ENCODE measurements at regions not wholly inside any gene's neighbourhood (a gene's known extent, or its start where the extent isn't known, plus 50 kb on each side); places are given as distances from the start of the nearest gene placed in this dataset.

DNA sequence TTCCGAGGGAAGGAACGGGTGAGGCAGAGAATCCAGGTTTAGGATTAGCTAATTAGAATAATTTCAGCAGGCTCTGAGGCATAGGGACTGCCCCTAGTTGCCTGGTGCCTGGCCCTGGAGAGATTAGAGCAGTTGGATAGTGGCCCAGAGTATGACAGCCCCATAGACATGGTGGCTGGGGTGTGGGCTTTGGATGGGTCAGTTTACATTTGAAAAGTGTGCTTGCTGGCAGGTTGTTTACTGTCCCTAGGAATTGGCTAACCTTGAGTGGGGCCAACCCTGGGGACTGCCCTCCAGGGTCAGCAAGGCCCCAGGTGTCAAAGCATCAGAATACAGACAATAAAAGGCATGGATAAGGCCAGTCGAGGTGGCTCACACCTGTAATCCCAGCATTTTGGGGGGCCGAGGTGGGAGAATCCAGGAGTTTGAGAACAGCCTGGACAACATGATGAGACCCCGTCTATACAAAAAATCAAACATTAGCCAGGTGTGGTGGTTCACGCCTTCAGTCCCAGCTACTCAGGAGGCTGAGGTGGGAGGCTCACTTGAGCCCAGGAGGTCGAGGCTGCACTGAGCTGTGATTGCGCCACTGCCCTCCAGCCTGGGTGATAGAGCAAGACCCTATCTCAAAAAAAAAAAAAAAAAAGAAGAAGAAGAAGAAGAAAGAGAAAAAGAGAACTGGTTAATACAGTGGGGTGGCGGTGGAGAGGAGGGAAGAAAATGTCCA, 182.3 kb upstream of the PWP1 start:
- Histone ChIP-seq H3K4me3 (ENCODE audit: insufficient read depth, low read length, poor library complexity, severe bottlenecking) (no peak overlapping the region), H2AFZ (ENCODE audit: low read depth, low read length, severe bottlenecking) (no peak overlapping the region), H3K9me3 (ENCODE audit: insufficient read depth, low read length) (no peaks in the 10 kb centered on the region), H3K9me2 (replicated peaks; ENCODE audit: insufficient read depth, low read length) (no peaks in the 10 kb centered on the region), H3K27ac (ENCODE audit: low read depth, low read length) (no peak overlapping the region), H3K4me2 (ENCODE audit: low read depth, low read length, poor library complexity, severe bottlenecking) (no peak overlapping the region), H3K9ac (ENCODE audit: low read length) (no peak overlapping the region), H3K27me3 (ENCODE audit: low read length) (no peaks in the 10 kb centered on the region), H3K36me3 (ENCODE audit: low read length) (no peaks in the 10 kb centered on the region), H4K20me1 (ENCODE audit: low read depth, low read length) (no peaks in the 10 kb centered on the region), H3F3A (ENCODE audit: insufficient read depth) (no peaks in the 10 kb centered on the region), H3K79me2 (ENCODE audit: insufficient read depth, low read length) (no peaks in the 10 kb centered on the region)
- TF ChIP-seq EZH2phosphoT487 (conservative IDR thresholded peaks at IDR 0.05; ENCODE audit: low read length) (no peak), CTCF (IDR thresholded peaks at IDR 0.05; ENCODE audit: insufficient read depth, low read length, poor library complexity, severe bottlenecking) (no peak)

- no peaks in the 10 kb centered on the region for H3K36me3 ChIP-seq (ENCODE audit: low read length)
- no peaks in the 10 kb centered on the region for H3K27me3 ChIP-seq (ENCODE audit: low read length)
- H3K9me2 ChIP-seq (replicated peaks; ENCODE audit: insufficient read depth, low read length) = no peaks in the 10 kb centered on the region
- H3K4me2 ChIP-seq (ENCODE audit: low read depth, low read length, poor library complexity, severe bottlenecking) = no peak overlapping the region
- TF ChIP-seq EZH2phosphoT487 (conservative IDR thresholded peaks at IDR 0.05; ENCODE audit: low read length) = no peak
- TF ChIP-seq CTCF (IDR thresholded peaks at IDR 0.05; ENCODE audit: insufficient read depth, low read length, poor library complexity, severe bottlenecking) = no peak
- no peak overlapping the region for H3K27ac ChIP-seq (ENCODE audit: low read depth, low read length)
- no peaks in the 10 kb centered on the region for H3K9me3 ChIP-seq (ENCODE audit: insufficient read depth, low read length)
- H2AFZ ChIP-seq (ENCODE audit: low read depth, low read length, severe bottlenecking) = no peak overlapping the region
- no peaks in the 10 kb centered on the region for H3K79me2 ChIP-seq (ENCODE audit: insufficient read depth, low read length)
- H3K9ac ChIP-seq (ENCODE audit: low read length) = no peak overlapping the region
- H3K4me3 ChIP-seq (ENCODE audit: insufficient read depth, low read length, poor library complexity, severe bottlenecking) = no peak overlapping the region
- no peaks in the 10 kb centered on the region for H4K20me1 ChIP-seq (ENCODE audit: low read depth, low read length)
- H3F3A ChIP-seq (ENCODE audit: insufficient read depth) = no peaks in the 10 kb centered on the region
These were observed 181.4 kb upstream of the PWP1 start for GRCh38 chr12:107503887-107504885.

DNA sequence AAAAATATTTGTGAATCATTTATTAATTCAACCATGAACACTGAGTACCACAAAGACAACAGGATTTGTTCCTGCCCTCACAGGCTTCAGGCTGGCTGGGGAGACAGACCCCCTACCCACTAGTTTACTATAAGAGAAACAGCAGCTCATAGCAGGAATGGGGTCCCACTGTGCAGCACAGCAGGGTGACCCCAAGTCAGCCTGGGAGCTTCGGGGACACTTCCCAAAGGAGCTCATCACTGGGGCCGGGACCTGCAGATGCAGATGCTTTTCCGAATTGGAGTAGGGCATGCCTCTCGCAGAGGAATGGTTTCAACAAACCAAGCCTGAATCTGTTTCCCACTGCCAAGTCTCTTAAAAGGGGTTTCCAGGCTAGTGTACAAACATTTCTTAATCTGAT, 176.2 kb upstream of the PWP1 start:
- H3K79me2 ChIP-seq (ENCODE audit: insufficient read depth, low read length) = no peaks in the 10 kb centered on the region
- H3K9ac ChIP-seq (ENCODE audit: low read length) = no peak overlapping the region
- H4K20me1 ChIP-seq (ENCODE audit: low read depth, low read length) = no peaks in the 10 kb centered on the region
- H3K4me2 ChIP-seq (ENCODE audit: low read depth, low read length, poor library complexity, severe bottlenecking) = no peak overlapping the region
- no peaks in the 10 kb centered on the region for H3K36me3 ChIP-seq (ENCODE audit: low read length)
- TF ChIP-seq CTCF (IDR thresholded peaks at IDR 0.05; ENCODE audit: insufficient read depth, low read length, poor library complexity, severe bottlenecking) (no peak), EZH2phosphoT487 (conservative IDR thresholded peaks at IDR 0.05; ENCODE audit: low read length) (no peak)
- no peak overlapping the region for H2AFZ ChIP-seq (ENCODE audit: low read depth, low read length, severe bottlenecking)
- H3F3A ChIP-seq (ENCODE audit: insufficient read depth) = no peaks in the 10 kb centered on the region
- H3K9me3 ChIP-seq (ENCODE audit: insufficient read depth, low read length) = no peaks in the 10 kb centered on the region
- no peaks in the 10 kb centered on the region for H3K27me3 ChIP-seq (ENCODE audit: low read length)
- H3K27ac ChIP-seq (ENCODE audit: low read depth, low read length) = no peak overlapping the region
- no peaks in the 10 kb centered on the region for H3K9me2 ChIP-seq (replicated peaks; ENCODE audit: insufficient read depth, low read length)
- H3K4me3 ChIP-seq (ENCODE audit: insufficient read depth, low read length, poor library complexity, severe bottlenecking) = no peak overlapping the region

Data from SU-DHL-6 (cell line).